Endothelial cell of umbilical vein (primary cell): ENCODE measurements at regions not wholly inside any gene's neighbourhood (a gene's known extent, or its start where the extent isn't known, plus 50 kb on each side); places are given as distances from the start of the nearest gene placed in this dataset.

Experiments
- BruUV-seq: library from RNA; stranded (reverse); fragments of 400-500 nt; replicated peaks from 2 replicates; lab custom pipeline; 2021; lab: Mats Ljungman, UMichigan
- CTCF ChIA-PET: fragments of 300-600, 350-600 bp; sonication (Branson Sonifier 250); formaldehyde crosslinking; loops from one replicate; lab custom pipeline; 2021; ENCODE audit warnings: antibody characterized with exemption, inconsistent platforms; lab: Charles Lee
- POLR2A ChIA-PET: fragments of 300-600, 350-600 bp; sonication (Branson Sonifier 250); formaldehyde crosslinking; loops from one replicate; lab custom pipeline; 2021; ENCODE audit warnings: antibody characterized with exemption, inconsistent platforms; lab: Charles Lee
- DNase-seq: peaks from one replicate; pipeline ENCODE4 v3.0.0-alpha.2; 2011; ENCODE audit warnings: low read depth, low spot score
- FAIRE-seq: peaks from 2 replicates; lab custom pipeline; 2011; peaks lifted over from hg19 to GRCh38; lab: Jason Lieb, UNC
- H2AFZ ChIP-seq: 2 replicates; pipeline ENCODE4 v1.6.0; 2012; ENCODE audit warnings: low read depth, low read length, control low read depth, inconsistent platforms
- H3K27ac ChIP-seq: 2 replicates; pipeline ENCODE4 v1.5.1; 2011; ENCODE audit warnings: low read depth, mild to moderate bottlenecking, control low read depth, low read length, moderate library complexity; ENCODE audit not compliant: insufficient read depth
- H3K27me3 ChIP-seq, 2 experiments: 2 replicates each; pipeline versions ENCODE4 v1.6.0 to v1.6.1; 2011; ENCODE audit warnings: low read length in 2 of 2, mixed read lengths in 1 of 2; ENCODE audit not compliant: control insufficient read depth in 2 of 2, insufficient read depth in 2 of 2
- H3K36me3 ChIP-seq, 2 experiments: 2 replicates in 1 of 2; 3 replicates in 1 of 2; pipeline ENCODE4 v1.5.1; 2011; ENCODE audit warnings: low read length in 2 of 2, mild to moderate bottlenecking in 1 of 2, moderate library complexity in 1 of 2; ENCODE audit not compliant: control insufficient read depth in 2 of 2, insufficient read depth in 2 of 2; ENCODE audit errors: extremely low read depth in 1 of 2
- H3K4me1 ChIP-seq: 3 replicates; pipeline ENCODE4 v1.5.1; 2011; ENCODE audit warnings: mild to moderate bottlenecking, low read length; ENCODE audit not compliant: control insufficient read depth, insufficient read depth; ENCODE audit errors: extremely low read depth
- H3K4me2 ChIP-seq: 2 replicates; pipeline ENCODE4 v1.6.1; 2011; ENCODE audit warnings: low read length, control low read depth, mixed read lengths; ENCODE audit not compliant: insufficient read depth
- H3K4me3 ChIP-seq, 3 experiments: fragments of 200-600 bp in 1 of 3; sonication (generic), shearing (Covaris generic) in 1 of 3; replicated peaks in 1 of 3; 2 replicates each; pipeline ENCODE4 v1.5.1; 2011 to 2016; ENCODE audit warnings: control low read depth in 3 of 3, low read length in 3 of 3, mild to moderate bottlenecking in 2 of 3, inconsistent platforms in 1 of 3, low read depth in 1 of 3, moderate library complexity in 1 of 3; ENCODE audit not compliant: insufficient read depth in 1 of 3
- H3K79me2 ChIP-seq: 2 replicates; pipeline ENCODE4 v1.6.0; 2012; ENCODE audit warnings: low read length, inconsistent platforms; ENCODE audit not compliant: control insufficient read depth, insufficient read depth
- H3K9ac ChIP-seq: replicated peaks from 2 replicates; pipeline ENCODE3; 2011; ENCODE audit warnings: low read length, control low read depth; ENCODE audit not compliant: insufficient read depth; ENCODE audit errors: extremely low read depth
- H3K9me1 ChIP-seq: replicated peaks from 3 replicates; pipeline ENCODE4 v1.6.0; 2011; ENCODE audit warnings: mild to moderate bottlenecking, low read length; ENCODE audit not compliant: control insufficient read depth, insufficient read depth; ENCODE audit errors: extremely low read depth
- H3K9me3 ChIP-seq: replicated peaks from 2 replicates; pipeline ENCODE4 v1.5.1; 2012; ENCODE audit warnings: low read length, inconsistent platforms; ENCODE audit not compliant: control insufficient read depth, insufficient read depth
- H4K20me1 ChIP-seq: replicated peaks from 2 replicates; pipeline ENCODE3; 2011; ENCODE audit warnings: mild to moderate bottlenecking, low read length; ENCODE audit not compliant: control insufficient read depth, insufficient read depth; ENCODE audit errors: extremely low read depth
- EZH2 ChIP-seq: IDR thresholded peaks from 2 replicates; pipeline ENCODE4 v1.6.1; 2012; ENCODE audit warnings: borderline replicate concordance, low read depth, mild to moderate bottlenecking, moderate library complexity, low read length, inconsistent platforms; ENCODE audit not compliant: severe bottlenecking
- FOS ChIP-seq: IDR thresholded peaks from 2 replicates; pipeline ENCODE4 v1.6.1; 2011; ENCODE audit warnings: mild to moderate bottlenecking, low read length, moderate library complexity, borderline replicate concordance; ENCODE audit not compliant: insufficient read depth
- GATA2 ChIP-seq: IDR thresholded peaks from 2 replicates; pipeline ENCODE4 v1.7.0; 2011; ENCODE audit warnings: low read depth, mild to moderate bottlenecking, moderate library complexity, mixed read lengths, low read length; ENCODE audit not compliant: insufficient read length, insufficient read depth
- JUN ChIP-seq: IDR thresholded peaks from 2 replicates; pipeline ENCODE4 v1.6.1; 2011; ENCODE audit warnings: borderline replicate concordance, low read depth; ENCODE audit not compliant: insufficient read length, insufficient read depth
- MYC ChIP-seq: IDR thresholded peaks from one replicate; pipeline ENCODE4 v1.6.1; 2011; ENCODE audit warnings: mild to moderate bottlenecking, low read depth, low read length
- POLR2A ChIP-seq: IDR thresholded peaks from 2 replicates; pipeline ENCODE4 v1.6.1; 2012; ENCODE audit warnings: low read depth, mild to moderate bottlenecking, control low read depth, low read length
- POLR2AphosphoS5 ChIP-seq: IDR thresholded peaks from 2 replicates; pipeline ENCODE4 v1.6.1; 2012; ENCODE audit warnings: low read depth, mild to moderate bottlenecking, control low read depth, low read length, moderate library complexity; ENCODE audit not compliant: insufficient read depth
- dilution Hi-C: fragments of 300-500 bp; cut with MboI; formaldehyde crosslinking; loops from one replicate; pipeline ENCODE4 v1.15.0; 2019; ENCODE audit warnings: low sequenced_read_pairs; ENCODE audit not compliant: extremely low pct_ligation_motif_present
- intact Hi-C: fragments of 100-400 bp; cut with micrococcal nuclease; formaldehyde crosslinking; loops from one replicate; pipeline ENCODE4 v1.10.0; 2022
- TF ChIP-seq, protein P1 (sequence below): IDR thresholded peaks from 2 replicates; pipeline ENCODE4 v1.6.1; 2011; ENCODE audit not compliant: insufficient read depth, insufficient read length
- TF ChIP-seq, protein P2 (sequence below), 2 donors: IDR thresholded peaks; 1 replicate in 1 of 2; 2 replicates in 1 of 2; pipeline ENCODE4 v1.5.1; 2011; ENCODE audit warnings: low read length in 2 of 2, mild to moderate bottlenecking in 2 of 2, moderate library complexity in 2 of 2, control low read depth in 1 of 2, inconsistent platforms in 1 of 2, low read depth in 1 of 2; ENCODE audit not compliant: insufficient read depth in 1 of 2; ENCODE audit errors: extremely low read depth in 1 of 2

DNA sequence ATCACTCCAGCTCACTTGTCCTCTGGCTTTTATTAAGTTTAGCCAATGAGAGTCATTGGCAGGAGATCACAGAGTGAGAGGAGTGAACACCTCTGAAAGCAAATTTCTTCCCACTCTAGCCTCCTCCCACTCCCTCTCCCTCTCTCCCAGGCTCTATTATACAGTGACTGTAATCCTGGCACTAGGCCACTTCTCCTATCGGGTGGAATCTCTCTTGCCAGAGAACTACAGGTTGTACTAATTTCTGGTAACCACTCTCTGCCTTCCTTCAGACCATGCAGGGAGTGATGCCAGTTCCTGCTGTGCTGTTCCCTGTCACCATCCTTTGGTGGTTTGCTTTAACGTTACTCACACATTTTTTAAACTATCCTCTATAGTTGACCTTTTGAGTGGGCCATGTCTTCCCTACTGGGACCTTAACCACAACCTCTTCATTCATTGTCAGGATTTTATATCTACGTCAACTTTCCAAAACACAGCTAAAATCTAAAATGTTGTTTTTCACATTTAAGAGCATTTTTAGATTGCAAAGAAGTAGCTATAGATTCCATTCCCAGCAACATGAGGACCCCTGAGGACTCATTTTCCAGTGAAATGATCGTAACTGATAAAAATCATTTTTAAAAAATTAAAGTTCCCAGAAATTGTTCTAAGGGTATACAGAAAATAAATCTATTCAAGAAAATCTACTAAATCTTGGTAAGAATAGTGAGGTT, 217.1 kb downstream of the MREG start:
- CTCF ChIA-PET, result interaction anchor here (1.1 to 3.8 kb wide), 3 partner anchors 10 to 32 kb away, joined by 3 to 15 read pairs (median 8); no protein-coding TSS in a partner anchor
- BruUV-seq, result no TSS peak
- peak; percentile 44 for DNase-seq

More for the DNA sequence above, 217.1 kb downstream of the MREG start:
- peaks cover 44% of the 10 kb centered on the region for H3K4me1 ChIP-seq
- intact Hi-C loops (no loop called here), dilution Hi-C loops (no loop called here)
- H3K9me1 ChIP-seq, result no peaks in the 10 kb centered on the region
- no peak overlapping the region for H3K4me2 ChIP-seq
- no peak overlapping the region for H3K4me3 ChIP-seq
- TF ChIP-seq, protein P1, sequence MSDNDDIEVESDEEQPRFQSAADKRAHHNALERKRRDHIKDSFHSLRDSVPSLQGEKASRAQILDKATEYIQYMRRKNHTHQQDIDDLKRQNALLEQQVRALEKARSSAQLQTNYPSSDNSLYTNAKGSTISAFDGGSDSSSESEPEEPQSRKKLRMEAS, result no peak
- TF ChIP-seq POLR2A (peak; percentile 31), MYC (no peak), JUN (no peak), FOS (no peak), POLR2AphosphoS5 (no peak), GATA2 (peak; percentile 51), EZH2 (no peak)
- TF ChIP-seq, protein P2, sequence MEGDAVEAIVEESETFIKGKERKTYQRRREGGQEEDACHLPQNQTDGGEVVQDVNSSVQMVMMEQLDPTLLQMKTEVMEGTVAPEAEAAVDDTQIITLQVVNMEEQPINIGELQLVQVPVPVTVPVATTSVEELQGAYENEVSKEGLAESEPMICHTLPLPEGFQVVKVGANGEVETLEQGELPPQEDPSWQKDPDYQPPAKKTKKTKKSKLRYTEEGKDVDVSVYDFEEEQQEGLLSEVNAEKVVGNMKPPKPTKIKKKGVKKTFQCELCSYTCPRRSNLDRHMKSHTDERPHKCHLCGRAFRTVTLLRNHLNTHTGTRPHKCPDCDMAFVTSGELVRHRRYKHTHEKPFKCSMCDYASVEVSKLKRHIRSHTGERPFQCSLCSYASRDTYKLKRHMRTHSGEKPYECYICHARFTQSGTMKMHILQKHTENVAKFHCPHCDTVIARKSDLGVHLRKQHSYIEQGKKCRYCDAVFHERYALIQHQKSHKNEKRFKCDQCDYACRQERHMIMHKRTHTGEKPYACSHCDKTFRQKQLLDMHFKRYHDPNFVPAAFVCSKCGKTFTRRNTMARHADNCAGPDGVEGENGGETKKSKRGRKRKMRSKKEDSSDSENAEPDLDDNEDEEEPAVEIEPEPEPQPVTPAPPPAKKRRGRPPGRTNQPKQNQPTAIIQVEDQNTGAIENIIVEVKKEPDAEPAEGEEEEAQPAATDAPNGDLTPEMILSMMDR (IDR thresholded peaks at IDR 0.05; ENCODE audit: extremely low read depth in 1 of 2, insufficient read depth in 1 of 2, low read depth in 1 of 2, low read length in 2 of 2), result no peak
- no peaks in the 10 kb centered on the region for H4K20me1 ChIP-seq
- no peaks in the 10 kb centered on the region for H3K9me3 ChIP-seq
- H3K36me3 ChIP-seq, result peaks cover under 1 to 9% of the 10 kb centered on the region in 2 experiments
- POLR2A ChIA-PET, result no interaction called here
- H2AFZ ChIP-seq, result no peak overlapping the region
- no peaks in the 10 kb centered on the region for H3K27me3 ChIP-seq
- no peak for FAIRE-seq
- H3K27ac ChIP-seq, result no peak overlapping the region
- H3K79me2 ChIP-seq, result peaks cover 33% of the 10 kb centered on the region
- H3K9ac ChIP-seq, result no peak overlapping the region
